ENCODE measurements at regions not wholly inside any gene's neighbourhood (a gene's known extent, or its start where the extent isn't known, plus 50 kb on each side); places are given as distances from the start of the nearest gene placed in this dataset.

DNA sequence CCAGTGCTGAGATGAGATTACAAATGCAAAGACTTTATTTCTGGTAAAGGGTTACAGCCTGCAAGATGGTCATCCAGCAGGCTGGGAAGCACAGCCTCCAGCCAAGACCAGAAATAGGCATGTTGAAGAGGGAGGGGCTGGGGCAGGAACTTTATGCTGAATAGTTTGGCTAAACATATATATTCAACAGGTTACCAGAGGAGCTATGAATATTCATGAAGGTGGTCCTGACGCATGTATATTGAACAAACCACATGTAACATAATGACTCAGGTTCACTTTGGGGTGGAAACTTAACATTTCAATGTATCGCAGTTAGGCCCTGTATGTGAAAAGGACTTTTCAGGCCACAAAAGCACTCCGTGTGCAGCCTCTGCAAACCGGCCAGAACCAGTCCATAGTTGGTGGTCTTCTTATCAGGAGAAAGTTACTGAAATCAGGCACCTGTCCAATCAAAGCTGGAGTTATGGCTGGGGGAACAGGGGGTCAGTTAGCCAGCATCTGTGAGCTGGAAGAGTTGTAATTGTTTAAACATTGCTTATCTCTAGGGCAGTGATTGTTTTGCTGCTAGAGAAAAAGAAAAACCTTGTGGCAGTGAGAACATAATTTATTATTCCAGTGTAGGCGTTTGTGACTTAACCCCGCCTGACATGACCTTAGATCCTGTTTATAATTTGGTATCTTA is 372.9 kb upstream of the AUTS2 start:
- Histone ChIP-seq H3K9ac (no peak overlapping the region), H3K27ac (no peak overlapping the region), H3K4me1 (no peaks in the 10 kb centered on the region), H3K79me2 (no peaks in the 10 kb centered on the region), H3K4me2 (ENCODE audit: low read length) (no peak overlapping the region), H3K27me3 (ENCODE audit: control insufficient read depth, insufficient read depth, low read length) (no peaks in the 10 kb centered on the region), H3K36me3 (ENCODE audit: control insufficient read depth, insufficient read depth, low read length) (no peaks in the 10 kb centered on the region), H2AFZ (no peak overlapping the region), H3K9me3 (ENCODE audit: control insufficient read depth, low read length) (no peaks in the 10 kb centered on the region), H3K4me3 (ENCODE audit: low read depth, low read length) (no peak overlapping the region)
- TF ChIP-seq, protein P1, sequence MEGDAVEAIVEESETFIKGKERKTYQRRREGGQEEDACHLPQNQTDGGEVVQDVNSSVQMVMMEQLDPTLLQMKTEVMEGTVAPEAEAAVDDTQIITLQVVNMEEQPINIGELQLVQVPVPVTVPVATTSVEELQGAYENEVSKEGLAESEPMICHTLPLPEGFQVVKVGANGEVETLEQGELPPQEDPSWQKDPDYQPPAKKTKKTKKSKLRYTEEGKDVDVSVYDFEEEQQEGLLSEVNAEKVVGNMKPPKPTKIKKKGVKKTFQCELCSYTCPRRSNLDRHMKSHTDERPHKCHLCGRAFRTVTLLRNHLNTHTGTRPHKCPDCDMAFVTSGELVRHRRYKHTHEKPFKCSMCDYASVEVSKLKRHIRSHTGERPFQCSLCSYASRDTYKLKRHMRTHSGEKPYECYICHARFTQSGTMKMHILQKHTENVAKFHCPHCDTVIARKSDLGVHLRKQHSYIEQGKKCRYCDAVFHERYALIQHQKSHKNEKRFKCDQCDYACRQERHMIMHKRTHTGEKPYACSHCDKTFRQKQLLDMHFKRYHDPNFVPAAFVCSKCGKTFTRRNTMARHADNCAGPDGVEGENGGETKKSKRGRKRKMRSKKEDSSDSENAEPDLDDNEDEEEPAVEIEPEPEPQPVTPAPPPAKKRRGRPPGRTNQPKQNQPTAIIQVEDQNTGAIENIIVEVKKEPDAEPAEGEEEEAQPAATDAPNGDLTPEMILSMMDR (IDR thresholded peaks at IDR 0.05): no peak

DNA sequence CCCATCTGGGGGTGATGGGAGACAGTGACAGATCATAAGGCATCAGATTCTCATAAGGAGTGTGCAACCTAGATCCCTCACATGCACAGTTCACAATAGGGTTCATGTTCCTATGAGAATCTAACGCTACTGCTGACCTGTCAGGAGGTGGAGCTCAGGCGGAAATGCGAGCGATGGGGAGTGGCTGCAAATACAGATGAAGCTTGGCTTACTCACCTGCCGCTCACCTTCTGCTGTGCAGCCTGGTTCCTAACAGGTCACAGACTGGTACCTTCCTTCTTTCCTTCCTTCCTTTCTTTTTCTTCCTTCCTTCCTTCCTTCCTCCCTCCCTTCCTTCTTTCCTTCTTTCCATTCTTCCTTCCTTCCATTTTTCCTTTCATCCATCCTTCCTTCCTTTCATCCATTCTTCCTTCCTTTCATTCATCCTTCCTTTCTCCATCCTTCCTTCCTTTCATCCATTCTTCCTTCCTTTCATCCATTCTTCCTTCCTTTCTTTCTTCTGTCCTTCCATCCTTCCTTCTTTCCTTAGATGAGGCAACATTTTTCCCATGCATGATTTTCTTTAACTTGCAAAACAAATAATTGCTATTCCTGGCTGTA is 370.0 kb upstream of the AUTS2 start:
- Histone ChIP-seq H3K79me2 (no peaks in the 10 kb centered on the region), H3K27ac (no peak overlapping the region), H3K4me1 (no peaks in the 10 kb centered on the region), H3K4me3 (ENCODE audit: low read depth, low read length) (no peak overlapping the region), H3K36me3 (ENCODE audit: control insufficient read depth, insufficient read depth, low read length) (no peaks in the 10 kb centered on the region), H3K9ac (no peak overlapping the region), H3K9me3 (ENCODE audit: control insufficient read depth, low read length) (no peaks in the 10 kb centered on the region), H2AFZ (no peak overlapping the region), H3K27me3 (ENCODE audit: control insufficient read depth, insufficient read depth, low read length) (no peaks in the 10 kb centered on the region), H3K4me2 (ENCODE audit: low read length) (no peak overlapping the region)
- TF ChIP-seq, protein P1 (IDR thresholded peaks at IDR 0.05): no peak

DNA sequence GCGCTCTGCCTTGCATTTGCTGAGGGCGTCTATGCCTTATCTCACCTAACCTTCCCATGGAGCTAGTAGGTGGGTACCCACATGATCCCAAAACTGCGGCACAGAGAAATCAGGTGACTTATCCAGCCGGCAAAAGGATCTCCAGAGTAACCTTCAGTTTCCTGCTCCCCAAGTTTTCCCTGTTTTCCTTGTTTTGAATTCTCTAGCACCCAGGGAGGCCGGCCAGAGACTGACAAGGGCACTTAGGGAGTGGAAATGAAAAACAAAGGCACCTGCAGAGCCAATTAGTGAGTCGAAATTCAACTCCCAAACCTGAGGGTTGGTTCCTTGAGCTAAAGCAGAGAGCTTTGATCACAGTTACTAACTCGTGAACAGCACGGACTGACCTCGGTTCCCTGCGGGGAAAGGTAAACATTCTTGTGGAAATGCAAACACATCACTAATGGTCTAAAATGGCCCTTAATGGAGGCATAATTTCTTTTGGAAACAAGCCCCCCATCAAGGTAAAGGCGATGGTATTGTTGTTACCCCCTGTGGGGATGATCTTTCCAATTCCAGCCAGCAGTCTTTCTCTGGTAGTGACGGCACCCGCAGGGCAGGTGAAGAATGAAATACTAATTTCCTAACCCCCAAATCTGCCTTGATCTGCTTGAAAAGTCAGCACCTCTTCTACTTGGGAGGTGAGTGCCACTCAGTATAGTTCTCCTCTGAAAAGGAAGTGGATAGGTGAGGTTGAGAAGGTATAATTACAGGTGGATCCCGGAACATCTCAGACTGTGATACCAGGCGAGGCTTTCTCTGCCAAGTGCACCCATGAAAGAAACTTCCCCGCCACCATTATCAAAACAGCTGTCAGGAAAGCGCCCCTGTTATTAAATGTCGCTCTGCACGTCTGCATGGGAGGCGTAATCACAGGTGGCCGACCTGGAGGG is 365.6 kb upstream of the AUTS2 start:
- H3K79me2 ChIP-seq: no peaks in the 10 kb centered on the region
- H2AFZ ChIP-seq: peak overlapping the region; percentile 42
- no peaks in the 10 kb centered on the region for H3K9me3 ChIP-seq (ENCODE audit: control insufficient read depth, low read length)
- H3K4me1 ChIP-seq: no peaks in the 10 kb centered on the region
- TF ChIP-seq, protein P1 (IDR thresholded peaks at IDR 0.05): no peak
- no peaks in the 10 kb centered on the region for H3K27me3 ChIP-seq (ENCODE audit: control insufficient read depth, insufficient read depth, low read length)
- H3K9ac ChIP-seq: no peak overlapping the region
- H3K4me2 ChIP-seq (ENCODE audit: low read length): no peak overlapping the region
- no peaks in the 10 kb centered on the region for H3K36me3 ChIP-seq (ENCODE audit: control insufficient read depth, insufficient read depth, low read length)
- H3K4me3 ChIP-seq (ENCODE audit: low read depth, low read length): no peak overlapping the region
- no peak overlapping the region for H3K27ac ChIP-seq

DNA sequence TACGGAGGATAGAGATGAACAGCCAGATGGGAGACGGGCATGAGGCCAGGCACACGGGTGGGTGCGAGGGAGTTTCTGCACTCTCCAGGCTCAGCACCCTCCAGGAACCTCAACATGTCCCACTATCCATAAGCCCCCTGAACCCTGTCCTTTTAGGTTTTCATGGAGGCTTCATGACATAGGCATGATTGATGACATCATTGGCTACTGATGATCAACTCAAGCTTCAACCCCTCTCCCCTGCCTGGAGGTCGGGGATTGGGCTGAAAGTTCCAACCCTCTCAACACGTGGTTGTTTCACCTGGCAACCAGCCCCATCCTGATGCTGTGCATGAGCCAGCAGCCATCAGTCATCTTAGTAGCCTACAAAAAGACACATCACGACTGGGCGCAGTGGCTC is 360.7 kb upstream of the AUTS2 start:
- Histone ChIP-seq H3K36me3 (ENCODE audit: control insufficient read depth, insufficient read depth, low read length) (no peaks in the 10 kb centered on the region), H2AFZ (no peak overlapping the region), H3K9ac (no peak overlapping the region), H3K27me3 (ENCODE audit: control insufficient read depth, insufficient read depth, low read length) (no peaks in the 10 kb centered on the region), H3K79me2 (no peaks in the 10 kb centered on the region), H3K4me2 (ENCODE audit: low read length) (no peak overlapping the region), H3K4me1 (no peaks in the 10 kb centered on the region), H3K9me3 (ENCODE audit: control insufficient read depth, low read length) (no peaks in the 10 kb centered on the region), H3K27ac (no peak overlapping the region), H3K4me3 (ENCODE audit: low read depth, low read length) (no peak overlapping the region)
- TF ChIP-seq, protein P1 (IDR thresholded peaks at IDR 0.05): no peak
